ENCODE measurements at regions not wholly inside any gene's neighbourhood (a gene's known extent, or its start where the extent isn't known, plus 50 kb on each side); places are given as distances from the start of the nearest gene placed in this dataset.

DNA sequence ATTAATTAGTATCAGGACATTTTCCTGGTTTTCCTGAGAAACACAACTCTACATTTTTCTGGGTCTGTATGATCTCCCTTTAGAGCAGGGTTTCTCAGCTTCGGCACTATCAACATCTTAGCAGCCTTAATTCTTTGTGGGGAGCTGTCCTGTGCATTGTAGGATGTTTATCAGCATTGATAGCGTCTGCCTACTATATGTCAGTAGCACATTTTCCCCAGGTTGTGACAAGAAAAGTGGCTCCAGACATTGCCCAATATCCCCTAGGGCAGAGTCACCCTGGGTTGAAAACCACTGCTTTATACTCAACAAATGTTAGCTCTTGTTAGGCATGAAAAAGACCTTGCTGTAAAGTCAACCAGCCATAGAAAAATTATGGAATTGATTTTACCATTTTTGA lies 195.1 kb upstream of the FMN2 start:
- no peak for DNase-seq

DNA sequence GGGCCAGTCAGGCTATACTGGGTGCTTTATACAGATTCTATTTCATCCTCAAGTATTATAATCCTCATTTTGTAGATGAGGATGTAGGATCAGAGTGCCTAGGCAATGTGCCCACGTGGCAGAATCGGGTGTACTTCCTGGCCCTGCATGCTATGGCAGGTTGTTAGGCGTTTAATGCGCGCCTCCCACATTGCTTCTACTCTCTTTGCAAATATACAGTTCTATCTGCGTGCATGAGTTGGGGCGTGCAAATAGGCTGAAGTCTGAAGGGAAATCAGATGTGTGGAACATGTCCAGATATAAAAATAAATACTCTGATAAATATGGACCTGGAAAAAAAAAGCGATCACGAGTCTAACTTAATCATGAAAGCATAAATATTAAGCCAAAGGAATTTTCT lies 194.7 kb upstream of the FMN2 start:
- no peak for DNase-seq

DNA sequence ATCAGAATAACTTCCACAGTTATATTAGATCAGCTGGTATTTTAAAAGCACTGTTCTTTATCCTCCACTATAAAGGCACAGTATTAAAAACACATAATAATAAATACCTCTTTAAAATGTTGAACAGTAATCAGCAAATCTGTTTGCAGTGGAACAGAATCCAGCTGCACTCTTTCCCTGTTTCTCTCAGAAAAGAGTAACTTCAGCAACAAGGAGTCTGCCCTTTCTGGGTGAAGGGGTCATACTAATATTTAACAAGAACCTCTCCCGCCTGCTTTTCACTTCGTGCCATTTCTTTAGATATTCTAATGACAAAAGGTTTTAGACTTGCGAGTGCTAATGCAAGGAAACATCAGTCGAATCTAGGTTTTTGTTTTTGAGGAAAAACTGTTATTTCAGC lies 194.2 kb upstream of the FMN2 start:
- no peak for DNase-seq

DNA sequence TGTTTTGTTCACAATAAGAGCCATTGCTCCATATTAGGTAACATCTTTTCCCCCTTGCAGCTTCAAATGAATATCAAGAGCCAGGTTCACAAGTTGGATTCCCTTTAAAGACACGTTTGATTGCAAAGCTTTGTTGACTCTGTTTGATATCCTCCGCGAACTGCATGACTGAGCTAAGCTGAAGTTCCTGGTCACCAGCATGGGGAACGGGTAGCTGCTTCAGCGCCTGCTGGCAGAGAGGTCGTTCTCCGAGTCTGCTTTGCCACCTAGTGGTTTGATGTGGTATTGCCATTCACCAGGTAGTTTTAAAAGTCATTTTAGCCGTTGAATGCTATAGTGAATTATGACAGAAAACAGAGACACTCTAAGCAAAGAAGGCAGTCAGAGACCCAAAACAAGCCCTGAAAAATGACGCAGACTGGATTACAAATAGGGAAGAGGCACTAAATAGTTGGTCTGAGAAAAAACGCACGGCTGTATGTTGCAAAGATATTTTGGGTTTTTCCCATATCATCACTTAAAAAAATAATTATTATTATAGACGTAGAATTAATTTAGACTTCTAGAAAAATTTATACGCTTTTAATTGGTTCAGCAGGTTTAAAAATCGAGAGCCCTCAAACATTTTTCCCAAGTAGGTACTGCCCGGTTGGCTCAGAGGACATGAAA lies 193.5 kb upstream of the FMN2 start:
- peak; percentile 35 for DNase-seq

DNA sequence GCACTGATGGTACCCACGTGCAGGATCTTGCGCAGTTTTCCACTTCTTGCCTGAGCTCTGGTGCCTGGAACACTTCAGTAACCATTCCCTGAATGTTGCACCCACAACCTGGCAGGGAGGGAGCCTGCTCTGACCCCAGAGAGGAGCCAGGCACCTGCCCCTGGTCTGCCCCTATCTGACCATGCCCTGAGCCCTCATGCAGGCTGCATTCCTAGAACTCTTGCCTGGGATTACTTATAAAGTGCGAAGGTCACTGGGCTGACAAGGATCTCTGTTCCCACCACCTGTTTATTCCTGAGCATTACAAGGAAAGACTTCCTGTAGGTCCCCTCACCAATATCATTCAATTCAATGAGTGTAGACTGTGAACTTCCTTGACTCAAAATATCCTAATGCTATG lies 191.9 kb upstream of the FMN2 start:
- DNase-seq: no peak

DNA sequence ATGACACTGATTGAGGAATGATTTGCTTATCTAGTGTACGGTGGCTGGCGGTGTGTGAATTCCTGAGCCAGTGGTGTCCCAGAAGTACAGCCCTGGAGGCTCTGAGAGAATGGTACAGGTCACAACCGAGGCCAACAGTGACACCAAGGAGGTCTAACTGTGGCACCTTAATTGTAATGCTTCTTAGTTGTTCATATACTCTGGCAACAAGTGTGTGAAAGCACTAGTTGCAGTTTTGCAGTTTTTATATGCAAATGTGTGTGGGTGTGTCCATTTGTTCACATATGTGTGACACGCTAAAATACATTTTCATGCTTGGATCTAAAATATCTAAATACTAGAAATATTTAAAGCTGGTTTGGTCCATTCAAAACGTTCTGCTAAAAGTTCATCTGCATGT lies 185.3 kb upstream of the FMN2 start:
- DNase-seq: no peak

DNA sequence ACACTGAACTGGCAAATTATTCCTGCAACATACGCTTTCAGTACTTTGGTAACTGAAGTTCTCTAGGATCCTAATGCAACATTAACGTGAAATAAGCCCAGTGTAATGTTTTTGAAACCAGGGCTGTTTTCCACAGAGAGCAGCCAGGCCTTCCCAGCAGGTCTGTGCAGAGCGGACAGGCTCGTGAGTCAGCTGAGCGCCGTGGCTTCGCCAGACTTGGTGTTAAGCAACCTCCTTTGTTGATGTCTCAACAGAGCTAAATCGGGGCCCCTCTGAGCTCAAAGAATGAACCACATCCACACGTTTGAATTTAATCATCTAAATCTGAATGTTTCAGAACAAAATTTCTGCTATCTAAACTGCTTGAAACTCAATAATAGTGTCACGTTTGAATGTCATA lies 181.8 kb upstream of the FMN2 start:
- peak; percentile 73 for DNase-seq

DNA sequence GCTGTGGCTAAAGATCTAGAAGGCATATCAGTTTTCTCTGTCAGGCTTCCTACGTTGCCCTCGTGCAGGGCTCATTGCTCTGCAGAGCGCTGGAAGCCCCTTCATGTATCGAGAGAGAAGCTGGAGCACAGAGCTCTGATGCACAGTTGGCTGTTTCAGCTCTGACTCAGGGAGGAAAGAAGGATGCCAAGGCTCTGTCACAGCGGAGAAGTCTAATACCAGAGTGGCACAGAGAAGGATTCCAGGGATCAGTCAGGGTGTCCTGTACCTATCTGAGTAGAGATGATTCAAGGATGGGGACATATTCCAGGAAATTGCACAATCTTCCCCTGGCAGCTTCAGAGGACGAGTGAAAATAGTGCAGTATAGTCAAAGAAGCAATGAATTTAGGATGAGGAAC lies 179.2 kb upstream of the FMN2 start:
- no peak for DNase-seq

DNA sequence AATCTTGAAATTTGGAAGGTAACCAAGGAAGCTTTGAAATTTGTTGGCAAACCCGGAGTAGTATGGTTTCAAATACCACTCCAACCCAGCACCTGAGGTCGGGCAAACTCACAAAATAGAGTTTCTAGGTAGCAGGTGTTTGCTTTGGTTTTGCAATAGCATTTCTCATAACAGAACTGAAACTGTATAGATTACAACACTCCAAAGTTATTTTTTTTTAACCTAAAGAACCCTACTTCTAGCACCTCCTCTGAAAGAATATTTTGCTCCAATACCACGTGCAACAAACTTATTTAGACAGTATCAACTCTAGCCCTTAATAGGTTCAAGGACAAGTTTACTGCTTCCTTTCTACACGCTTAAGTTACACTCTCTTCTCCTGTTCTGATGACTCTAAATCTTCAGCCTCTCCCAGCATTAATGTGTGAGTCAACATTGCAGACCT lies 178.5 kb upstream of the FMN2 start:
- DNase-seq: no peak

DNA sequence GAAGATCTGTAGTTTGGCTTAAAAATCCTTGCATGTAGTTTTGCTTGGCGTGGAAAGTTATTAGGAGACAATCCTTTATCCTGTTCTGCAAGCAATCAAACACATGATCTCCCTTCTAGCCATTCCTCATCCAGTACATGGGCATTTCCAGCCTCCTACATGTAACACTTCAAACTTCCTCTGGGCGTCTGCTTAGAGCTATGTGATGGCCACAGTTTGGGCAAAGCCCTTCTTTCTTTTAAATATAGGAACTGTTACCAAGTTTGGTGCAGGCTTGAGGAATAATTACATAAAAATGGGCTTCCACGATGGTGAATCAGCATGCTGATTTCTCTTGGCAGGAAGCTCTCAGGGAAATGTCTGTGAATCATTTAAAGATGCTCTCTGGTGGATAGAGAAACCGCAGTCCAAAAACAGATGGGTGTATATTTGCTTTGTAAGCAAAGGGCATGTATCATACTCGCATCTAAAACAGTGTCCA lies 176.9 kb upstream of the FMN2 start:
- no peak for DNase-seq

DNA sequence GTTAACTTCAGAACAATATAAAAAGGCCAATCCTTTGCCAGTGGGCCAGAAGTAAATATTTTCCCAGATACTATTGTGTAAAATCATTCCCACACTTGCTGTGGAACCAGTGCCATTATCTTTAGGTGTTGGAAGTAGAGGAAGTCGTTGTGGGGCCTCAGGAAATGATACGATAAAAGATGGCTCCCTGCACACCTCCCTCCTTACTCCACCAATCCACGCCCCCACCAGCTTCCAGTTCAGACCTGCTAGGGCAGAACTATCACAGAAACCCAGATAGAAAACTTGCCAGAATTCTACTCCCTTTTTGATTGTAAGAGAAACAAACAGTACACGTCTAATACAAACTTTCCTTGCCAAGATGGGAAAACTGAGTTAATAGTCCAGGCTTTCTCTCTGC lies 173.0 kb upstream of the FMN2 start:
- no peak for DNase-seq

DNA sequence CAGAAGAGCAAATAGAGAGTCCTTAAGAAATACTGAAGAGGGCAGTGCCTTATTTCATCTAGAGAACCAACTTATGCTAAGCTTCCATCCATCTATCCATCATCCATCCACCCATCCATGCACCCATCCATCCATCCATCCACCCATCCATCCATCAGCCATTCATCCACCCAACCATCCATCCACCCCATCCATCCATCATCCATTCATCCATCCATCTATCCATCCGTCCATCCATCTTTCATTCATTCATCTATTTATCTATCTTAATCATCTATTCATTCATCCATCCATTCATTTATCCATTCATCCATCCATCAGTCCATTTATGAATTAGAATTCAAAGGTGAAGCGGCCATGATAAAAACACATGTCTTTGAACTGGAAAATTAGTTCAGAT lies 171.5 kb upstream of the FMN2 start:
- DNase-seq: no peak

DNA sequence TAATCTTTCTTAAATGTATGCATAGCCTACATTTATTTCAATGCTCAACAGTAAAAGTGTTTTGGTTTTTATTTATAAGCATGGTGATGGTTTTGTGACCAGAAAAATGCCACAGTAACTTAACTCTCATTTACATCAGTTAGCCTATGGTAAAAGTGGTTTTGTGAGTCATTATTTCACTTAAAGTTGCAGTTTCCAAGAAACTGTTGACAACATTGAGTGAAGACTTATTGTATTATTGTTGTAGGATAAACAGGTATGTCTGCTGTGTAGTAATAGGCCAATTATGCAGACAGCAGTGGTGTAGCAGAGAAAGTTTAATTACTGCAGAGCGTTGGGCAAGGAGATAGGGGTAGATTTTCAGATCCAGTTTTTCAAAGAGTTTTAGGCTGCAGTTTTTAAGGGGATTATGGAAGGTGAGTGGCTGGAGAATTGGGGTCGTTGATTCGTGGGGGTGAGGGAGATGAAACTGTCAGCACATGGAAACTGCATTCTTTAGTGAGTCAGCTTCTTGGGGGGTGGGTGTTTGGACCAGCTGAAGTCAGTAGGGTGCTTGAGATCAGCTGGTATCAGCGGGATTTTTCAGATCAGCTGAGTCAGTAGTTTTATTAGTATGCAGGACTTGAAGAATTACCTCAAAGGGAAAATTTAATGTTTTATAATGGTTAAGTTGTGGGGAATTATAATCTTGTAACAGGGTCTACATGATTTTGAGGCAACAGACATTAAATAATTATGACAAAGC lies 168.7 kb upstream of the FMN2 start:
- no peak for DNase-seq

DNA sequence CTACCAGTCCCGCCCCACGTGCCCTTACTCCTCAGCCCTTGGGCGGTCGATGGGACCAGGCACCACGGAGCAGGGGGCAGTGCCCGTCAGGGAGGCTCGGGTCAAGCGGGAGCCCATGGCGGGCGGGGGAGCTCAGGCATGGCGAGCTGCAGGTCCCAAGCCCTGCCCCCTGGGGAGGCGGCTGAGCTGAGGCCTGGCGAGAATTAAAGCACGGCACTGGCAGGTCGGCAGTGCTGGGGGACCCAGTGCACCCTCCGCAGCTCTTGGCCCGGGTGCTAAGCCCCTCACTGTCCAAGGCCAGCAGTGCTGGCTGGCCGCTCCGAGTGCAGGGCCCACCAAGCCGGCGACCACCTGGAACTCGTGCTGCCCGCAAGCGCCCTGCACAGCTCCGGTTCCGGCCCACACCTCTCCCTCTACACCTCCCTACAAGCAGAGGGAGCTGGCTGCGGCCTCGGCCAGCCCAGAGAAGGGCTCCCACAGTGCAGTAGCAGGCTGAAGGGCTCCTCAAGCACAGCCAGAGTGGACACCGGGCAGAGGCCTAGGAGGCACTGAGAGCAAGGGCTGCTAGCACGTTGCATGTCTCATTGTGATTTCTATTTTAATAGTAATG lies 166.8 kb upstream of the FMN2 start:
- DNase-seq: no peak

DNA sequence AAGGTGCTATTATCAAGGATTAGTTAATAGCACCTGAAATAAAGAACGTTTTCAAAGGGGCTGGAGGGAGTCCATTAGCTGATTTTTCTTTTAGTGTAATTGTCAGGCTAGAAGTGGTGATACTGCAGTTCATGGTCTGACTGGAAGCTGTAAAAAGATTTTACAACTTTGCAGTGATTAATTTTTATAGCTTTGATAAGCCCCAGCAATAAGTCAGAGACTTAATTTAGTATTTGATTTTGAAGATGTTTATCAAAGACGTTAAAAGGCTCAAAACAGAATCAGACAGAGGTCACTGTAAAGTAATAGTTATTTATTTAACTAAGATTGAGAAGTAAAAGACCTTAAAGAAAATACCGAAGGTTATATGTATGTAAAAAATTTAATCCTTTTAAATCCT lies 165.5 kb upstream of the FMN2 start:
- no peak for DNase-seq

DNA sequence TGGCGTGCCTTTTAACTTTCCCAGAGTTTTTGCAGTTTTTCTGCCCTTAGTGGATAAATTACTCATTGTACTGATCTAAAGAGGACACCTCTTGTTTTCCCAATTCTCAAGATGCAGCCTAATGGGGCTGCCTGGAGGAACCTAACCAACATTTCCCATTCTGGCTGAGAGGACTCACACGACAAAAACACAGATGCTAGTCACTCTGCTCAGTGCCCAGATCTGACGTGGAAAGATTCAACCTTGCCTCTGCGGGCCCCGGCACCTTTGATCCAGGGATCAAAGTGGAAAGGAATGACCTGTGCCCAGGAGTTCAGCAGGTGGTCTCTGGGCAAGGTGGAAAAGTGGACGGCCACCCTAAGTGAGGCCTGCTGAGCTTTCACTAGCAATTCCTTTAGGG lies 162.4 kb upstream of the FMN2 start:
- no peak for DNase-seq

DNA sequence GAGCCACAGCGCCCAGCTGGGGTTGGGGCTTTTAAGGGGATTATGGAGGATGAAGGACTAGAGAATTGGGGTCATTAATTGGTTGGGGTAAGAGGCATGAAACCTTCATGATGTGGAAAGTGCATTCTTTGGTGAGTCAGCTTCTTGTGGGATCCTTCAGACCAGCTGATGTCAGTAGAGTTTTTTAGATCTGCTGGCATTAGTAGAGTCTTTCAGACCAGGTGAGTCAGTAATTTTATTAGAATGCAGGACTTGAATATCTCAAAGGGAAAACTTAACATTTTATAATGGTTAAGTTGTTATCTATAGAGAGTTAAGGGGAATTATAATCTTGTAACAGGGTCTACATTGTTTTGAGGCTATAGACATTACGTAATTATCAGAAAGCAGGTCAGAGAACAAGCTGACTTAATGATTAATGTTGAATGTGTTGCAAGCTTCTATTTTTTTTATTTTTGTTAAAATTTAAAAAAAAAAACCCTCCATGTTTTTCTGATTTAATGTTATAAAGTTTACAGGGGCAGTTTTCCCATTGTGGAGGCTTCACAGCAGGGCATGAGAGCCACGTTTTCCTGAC lies 160.9 kb upstream of the FMN2 start:
- DNase-seq: no peak

DNA sequence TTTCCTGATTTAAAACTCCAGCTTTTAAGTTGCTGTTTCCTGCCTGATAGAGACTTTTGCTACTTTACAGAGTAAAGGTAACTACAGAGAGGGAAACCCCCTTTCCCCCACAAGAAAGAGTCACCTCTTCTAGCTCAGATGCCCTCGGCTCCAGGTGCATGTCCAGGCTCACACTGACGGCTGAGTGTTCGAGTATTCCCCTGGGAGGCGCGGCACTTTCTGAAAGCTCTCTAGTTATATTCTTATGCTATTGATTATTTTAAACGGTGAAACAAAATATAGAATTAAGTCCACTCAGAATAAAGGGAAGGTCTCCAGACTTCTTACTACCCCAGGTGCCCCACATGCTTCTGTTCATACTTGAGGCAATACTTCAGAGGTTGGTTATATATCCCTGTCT lies 160.3 kb upstream of the FMN2 start:
- DNase-seq: no peak

DNA sequence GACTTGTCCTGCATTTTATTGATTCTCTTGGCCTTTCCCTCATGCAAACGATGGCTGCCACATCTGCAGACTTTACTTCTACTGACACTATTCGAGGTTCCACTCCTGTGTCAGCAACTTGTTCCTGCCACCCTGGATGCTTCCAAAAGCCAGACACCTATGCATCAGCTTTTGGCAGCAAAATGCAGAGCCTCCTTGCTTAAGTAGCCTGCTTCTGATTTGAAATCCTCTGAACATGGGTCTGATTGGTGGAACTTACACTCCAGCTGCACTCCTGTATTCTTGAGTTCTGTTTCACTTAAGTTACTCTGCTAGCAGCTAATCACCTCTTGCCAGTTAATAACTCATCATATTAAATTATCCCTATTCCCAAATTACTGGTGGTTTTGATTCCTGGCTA lies 152.1 kb upstream of the FMN2 start:
- no peak for DNase-seq

DNA sequence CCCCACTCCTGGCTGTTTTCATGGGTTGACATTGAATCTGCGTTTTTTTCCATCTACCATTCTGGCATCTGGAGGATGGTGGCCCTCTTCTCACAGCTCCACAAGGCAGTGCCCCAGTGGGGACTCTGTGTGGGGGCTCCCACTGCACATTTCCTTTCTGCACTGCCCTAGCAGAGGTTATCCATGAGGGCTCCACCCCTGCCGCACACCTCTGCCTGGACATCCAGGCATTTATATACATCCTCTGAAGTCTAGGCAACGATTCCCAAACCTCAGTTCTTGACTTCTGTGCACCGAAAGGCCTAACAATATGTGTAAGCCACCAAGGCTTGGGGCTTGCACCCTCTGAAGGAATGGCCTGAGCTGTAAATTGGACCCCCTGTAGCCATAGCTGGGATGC lies 147.9 kb upstream of the FMN2 start:
- DNase-seq: no peak

DNA sequence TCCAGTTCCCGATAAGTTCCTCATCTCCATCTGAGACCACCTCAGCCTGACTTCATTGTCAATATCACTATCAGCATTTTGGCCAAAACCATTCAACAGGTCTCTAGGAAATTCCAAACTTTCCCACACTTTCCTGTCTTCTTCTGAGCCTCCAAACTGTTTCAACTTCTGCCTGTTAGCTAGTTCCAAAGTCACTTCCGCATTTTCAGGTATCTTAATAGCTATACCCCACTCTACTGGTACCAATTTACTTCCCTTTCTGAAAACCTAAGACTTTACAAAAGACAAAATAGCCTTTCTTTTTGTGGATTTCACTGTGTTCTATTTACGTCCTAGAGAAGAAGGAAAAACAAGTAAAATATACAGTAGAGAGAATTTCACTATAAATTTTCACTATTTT lies 147.0 kb upstream of the FMN2 start:
- no peak for DNase-seq

DNA sequence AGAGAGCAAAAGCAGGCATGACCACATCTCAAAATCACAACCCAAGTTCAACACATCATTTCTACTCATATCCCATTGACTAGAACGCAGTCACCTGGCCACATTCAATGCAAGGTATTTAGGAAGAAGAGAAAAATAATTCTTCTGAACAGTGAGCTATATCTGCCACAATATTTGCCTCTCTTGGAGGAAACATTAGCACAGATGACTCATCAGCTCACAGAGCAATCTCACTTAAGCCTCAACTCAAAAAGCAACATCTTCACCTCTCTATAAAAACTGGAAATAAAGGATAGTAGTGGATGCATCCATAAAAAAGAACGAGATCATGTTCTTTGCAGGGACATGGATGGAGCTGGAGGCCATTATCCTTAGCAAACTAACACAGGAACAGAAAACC lies 143.9 kb upstream of the FMN2 start:
- DNase-seq: no peak

DNA sequence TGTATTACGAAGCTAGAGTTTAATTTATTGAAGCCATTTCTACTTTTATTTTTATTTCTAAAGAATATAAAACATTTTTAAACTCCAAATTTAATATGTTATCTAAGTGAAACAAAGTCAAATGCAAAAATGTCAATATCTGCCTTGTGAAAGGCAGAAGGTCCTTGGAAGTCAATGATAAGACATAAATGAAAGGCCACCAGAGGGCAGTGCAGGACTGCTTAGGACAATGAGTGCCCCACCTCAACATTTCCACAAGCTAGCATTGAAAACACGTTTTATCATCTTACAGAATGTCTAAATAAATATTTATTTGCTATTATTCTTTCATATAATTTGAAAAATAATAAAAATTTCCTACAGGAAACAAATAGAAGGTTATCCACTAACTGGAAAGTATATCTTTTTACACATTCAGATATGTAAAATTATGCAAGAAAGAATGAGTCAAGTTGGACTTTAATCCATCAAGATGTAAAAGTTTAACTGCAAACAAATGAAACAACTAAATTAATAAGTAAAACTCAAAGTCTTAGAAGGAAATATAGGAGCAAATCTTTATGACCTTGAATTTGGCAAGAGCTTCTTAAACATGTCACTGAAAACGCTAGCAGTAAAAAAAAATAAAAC lies 140.1 kb upstream of the FMN2 start:
- no peak for DNase-seq

Measured in SIG-M5 (cell line).